K562 (cell line): ENCODE measurements at regions not wholly inside any gene's neighbourhood (a gene's known extent, or its start where the extent isn't known, plus 50 kb on each side); places are given as distances from the start of the nearest gene placed in this dataset.

Experiments used
- EGR1 ChIP-seq: fragments of 450-650 bp; conservative IDR thresholded peaks from 2 replicates; pipeline ENCODE4 v1.6.1; 2017; ENCODE audit warnings: mild to moderate bottlenecking
- KAT7 ChIP-seq: sonication (generic); formaldehyde crosslinking; IDR thresholded peaks from 2 replicates; pipeline ENCODE4 v1.8.0; 2022; ENCODE audit warnings: missing genetic modification reagents, mild to moderate bottlenecking, borderline replicate concordance
- KDM1A ChIP-seq, 2 experiments: fragments of 450-650 bp; IDR thresholded peaks; 2 replicates each; pipeline ENCODE4 v1.6.1; 2016; ENCODE audit warnings: mild to moderate bottlenecking in 2 of 2
- NRF1 ChIP-seq, 2 experiments: fragments of 450-650 bp; IDR thresholded peaks in 1 of 2; conservative IDR thresholded peaks in 1 of 2; 2 replicates each; pipeline ENCODE4 v1.6.1; 2014; ENCODE audit warnings: mild to moderate bottlenecking in 2 of 2
- PTBP1 ChIP-seq: fragments of 200-400 bp; formaldehyde crosslinking; IDR thresholded peaks from 2 replicates; pipeline ENCODE4 v1.6.1; 2017; ENCODE audit warnings: low read depth, low read length
- RBM25 ChIP-seq: fragments of 200-400 bp; formaldehyde crosslinking; IDR thresholded peaks from 2 replicates; pipeline ENCODE4 v1.6.1; 2018; ENCODE audit warnings: low read length, low read depth, moderate library complexity; ENCODE audit not compliant: severe bottlenecking
- ZC3H11A ChIP-seq: IDR thresholded peaks from 2 replicates; pipeline ENCODE4 v1.6.1; 2012; ENCODE audit warnings: low read depth, low read length, improper control_type of control experiment
- ZNF224 ChIP-seq: sonication (generic); formaldehyde crosslinking; IDR thresholded peaks from 2 replicates; pipeline ENCODE4 v1.8.0; 2022; ENCODE audit warnings: mild to moderate bottlenecking, missing genetic modification reagents
- ZNF444 ChIP-seq: fragments of 250-450 bp; sonication (Bioruptor Pico); IDR thresholded peaks from 2 replicates; pipeline ENCODE4 v1.4.0; 2020; ENCODE audit warnings: mild to moderate bottlenecking, moderate library complexity
- TF ChIP-seq, protein P1 (sequence below), 2 experiments: fragments of 450-650 bp in 1 of 2; sonication (generic) in 1 of 2; formaldehyde crosslinking; conservative IDR thresholded peaks; 2 replicates each; pipeline versions ENCODE4 v1.4.0 to v1.8.1; 2020 to 2022; ENCODE audit warnings: mild to moderate bottlenecking in 1 of 2, missing genetic modification reagents in 1 of 2
- TF ChIP-seq, protein P2 (sequence below): fragments of 200-400 bp; formaldehyde crosslinking; IDR thresholded peaks from 2 replicates; pipeline ENCODE4 v1.6.1; 2017; ENCODE audit warnings: mild to moderate bottlenecking, low read depth, low read length, moderate library complexity
- TF ChIP-seq, protein P3 (sequence below): fragments of 200-800 bp; sonication (Bioruptor generic); IDR thresholded peaks from 2 replicates; pipeline ENCODE4 v1.6.1; 2016; ENCODE audit warnings: missing genetic modification characterization, missing compliant biosample characterization
- TF ChIP-seq, protein P4 (sequence below): sonication (generic); formaldehyde crosslinking; IDR thresholded peaks from 2 replicates; pipeline ENCODE4 v1.8.0; 2022; ENCODE audit warnings: missing genetic modification reagents, mild to moderate bottlenecking, moderate library complexity, borderline replicate concordance
- TF ChIP-seq, protein P5 (sequence below): sonication (generic); formaldehyde crosslinking; IDR thresholded peaks from 2 replicates; pipeline ENCODE4 v1.8.1; 2022; ENCODE audit warnings: missing genetic modification reagents

DNA sequence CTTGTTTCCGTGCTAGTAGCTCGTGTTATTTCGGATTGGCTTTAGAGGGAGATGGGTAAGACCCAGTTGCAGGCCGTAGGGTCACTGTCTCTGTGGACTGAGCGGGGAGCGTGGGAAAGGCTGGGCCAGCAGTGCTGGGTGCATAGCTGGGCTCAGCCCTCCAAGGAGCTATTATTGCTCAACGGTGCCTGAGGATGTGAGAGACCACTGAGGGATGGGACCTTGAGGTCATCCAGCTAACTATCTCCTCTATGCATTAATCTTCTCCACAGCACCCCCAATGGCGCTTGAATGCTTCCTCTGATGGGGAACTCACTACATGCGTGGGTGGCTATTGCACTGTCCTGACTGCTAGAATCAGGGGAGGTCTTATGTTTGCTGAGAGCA, 126.1 kb upstream of the FOXF1 start (continued):
- TF ChIP-seq KDM1A (IDR thresholded peaks at IDR 0.05) (0 out of 4 replicates have a peak, but pooled peaks of 1 of the 2 experiments have one; percentile 7), EGR1 (peak; percentile 60), KAT7 (CRISPR knock-in tag) (no peak), ZNF224 (CRISPR knock-in tag) (no peak), RBM25 (peak; percentile 52), ZC3H11A (no peak), NRF1 (conservative IDR thresholded peaks at IDR 0.05 in 1 of 2, IDR thresholded peaks at IDR 0.05 in 1 of 2) (no peak), ZNF444 (CRISPR knock-in tag) (no peak), PTBP1 (no peak)
- TF ChIP-seq, protein P1, sequence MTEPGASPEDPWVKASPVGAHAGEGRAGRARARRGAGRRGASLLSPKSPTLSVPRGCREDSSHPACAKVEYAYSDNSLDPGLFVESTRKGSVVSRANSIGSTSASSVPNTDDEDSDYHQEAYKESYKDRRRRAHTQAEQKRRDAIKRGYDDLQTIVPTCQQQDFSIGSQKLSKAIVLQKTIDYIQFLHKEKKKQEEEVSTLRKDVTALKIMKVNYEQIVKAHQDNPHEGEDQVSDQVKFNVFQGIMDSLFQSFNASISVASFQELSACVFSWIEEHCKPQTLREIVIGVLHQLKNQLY (CRISPR knock-in tag; conservative IDR thresholded peaks at IDR 0.05): no peak
- TF ChIP-seq, protein P2, sequence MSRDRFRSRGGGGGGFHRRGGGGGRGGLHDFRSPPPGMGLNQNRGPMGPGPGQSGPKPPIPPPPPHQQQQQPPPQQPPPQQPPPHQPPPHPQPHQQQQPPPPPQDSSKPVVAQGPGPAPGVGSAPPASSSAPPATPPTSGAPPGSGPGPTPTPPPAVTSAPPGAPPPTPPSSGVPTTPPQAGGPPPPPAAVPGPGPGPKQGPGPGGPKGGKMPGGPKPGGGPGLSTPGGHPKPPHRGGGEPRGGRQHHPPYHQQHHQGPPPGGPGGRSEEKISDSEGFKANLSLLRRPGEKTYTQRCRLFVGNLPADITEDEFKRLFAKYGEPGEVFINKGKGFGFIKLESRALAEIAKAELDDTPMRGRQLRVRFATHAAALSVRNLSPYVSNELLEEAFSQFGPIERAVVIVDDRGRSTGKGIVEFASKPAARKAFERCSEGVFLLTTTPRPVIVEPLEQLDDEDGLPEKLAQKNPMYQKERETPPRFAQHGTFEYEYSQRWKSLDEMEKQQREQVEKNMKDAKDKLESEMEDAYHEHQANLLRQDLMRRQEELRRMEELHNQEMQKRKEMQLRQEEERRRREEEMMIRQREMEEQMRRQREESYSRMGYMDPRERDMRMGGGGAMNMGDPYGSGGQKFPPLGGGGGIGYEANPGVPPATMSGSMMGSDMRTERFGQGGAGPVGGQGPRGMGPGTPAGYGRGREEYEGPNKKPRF: no peak
- TF ChIP-seq, protein P3, sequence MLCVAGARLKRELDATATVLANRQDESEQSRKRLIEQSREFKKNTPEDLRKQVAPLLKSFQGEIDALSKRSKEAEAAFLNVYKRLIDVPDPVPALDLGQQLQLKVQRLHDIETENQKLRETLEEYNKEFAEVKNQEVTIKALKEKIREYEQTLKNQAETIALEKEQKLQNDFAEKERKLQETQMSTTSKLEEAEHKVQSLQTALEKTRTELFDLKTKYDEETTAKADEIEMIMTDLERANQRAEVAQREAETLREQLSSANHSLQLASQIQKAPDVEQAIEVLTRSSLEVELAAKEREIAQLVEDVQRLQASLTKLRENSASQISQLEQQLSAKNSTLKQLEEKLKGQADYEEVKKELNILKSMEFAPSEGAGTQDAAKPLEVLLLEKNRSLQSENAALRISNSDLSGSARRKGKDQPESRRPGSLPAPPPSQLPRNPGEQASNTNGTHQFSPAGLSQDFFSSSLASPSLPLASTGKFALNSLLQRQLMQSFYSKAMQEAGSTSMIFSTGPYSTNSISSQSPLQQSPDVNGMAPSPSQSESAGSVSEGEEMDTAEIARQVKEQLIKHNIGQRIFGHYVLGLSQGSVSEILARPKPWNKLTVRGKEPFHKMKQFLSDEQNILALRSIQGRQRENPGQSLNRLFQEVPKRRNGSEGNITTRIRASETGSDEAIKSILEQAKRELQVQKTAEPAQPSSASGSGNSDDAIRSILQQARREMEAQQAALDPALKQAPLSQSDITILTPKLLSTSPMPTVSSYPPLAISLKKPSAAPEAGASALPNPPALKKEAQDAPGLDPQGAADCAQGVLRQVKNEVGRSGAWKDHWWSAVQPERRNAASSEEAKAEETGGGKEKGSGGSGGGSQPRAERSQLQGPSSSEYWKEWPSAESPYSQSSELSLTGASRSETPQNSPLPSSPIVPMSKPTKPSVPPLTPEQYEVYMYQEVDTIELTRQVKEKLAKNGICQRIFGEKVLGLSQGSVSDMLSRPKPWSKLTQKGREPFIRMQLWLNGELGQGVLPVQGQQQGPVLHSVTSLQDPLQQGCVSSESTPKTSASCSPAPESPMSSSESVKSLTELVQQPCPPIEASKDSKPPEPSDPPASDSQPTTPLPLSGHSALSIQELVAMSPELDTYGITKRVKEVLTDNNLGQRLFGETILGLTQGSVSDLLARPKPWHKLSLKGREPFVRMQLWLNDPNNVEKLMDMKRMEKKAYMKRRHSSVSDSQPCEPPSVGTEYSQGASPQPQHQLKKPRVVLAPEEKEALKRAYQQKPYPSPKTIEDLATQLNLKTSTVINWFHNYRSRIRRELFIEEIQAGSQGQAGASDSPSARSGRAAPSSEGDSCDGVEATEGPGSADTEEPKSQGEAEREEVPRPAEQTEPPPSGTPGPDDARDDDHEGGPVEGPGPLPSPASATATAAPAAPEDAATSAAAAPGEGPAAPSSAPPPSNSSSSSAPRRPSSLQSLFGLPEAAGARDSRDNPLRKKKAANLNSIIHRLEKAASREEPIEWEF (CRISPR knock-in tag): no peak
- TF ChIP-seq, protein P4, sequence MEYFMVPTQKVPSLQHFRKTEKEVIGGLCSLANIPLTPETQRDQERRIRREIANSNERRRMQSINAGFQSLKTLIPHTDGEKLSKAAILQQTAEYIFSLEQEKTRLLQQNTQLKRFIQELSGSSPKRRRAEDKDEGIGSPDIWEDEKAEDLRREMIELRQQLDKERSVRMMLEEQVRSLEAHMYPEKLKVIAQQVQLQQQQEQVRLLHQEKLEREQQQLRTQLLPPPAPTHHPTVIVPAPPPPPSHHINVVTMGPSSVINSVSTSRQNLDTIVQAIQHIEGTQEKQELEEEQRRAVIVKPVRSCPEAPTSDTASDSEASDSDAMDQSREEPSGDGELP (CRISPR knock-in tag): no peak
- TF ChIP-seq, protein P5, sequence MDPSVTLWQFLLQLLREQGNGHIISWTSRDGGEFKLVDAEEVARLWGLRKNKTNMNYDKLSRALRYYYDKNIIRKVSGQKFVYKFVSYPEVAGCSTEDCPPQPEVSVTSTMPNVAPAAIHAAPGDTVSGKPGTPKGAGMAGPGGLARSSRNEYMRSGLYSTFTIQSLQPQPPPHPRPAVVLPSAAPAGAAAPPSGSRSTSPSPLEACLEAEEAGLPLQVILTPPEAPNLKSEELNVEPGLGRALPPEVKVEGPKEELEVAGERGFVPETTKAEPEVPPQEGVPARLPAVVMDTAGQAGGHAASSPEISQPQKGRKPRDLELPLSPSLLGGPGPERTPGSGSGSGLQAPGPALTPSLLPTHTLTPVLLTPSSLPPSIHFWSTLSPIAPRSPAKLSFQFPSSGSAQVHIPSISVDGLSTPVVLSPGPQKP (CRISPR knock-in tag): no peak
- TF ChIP-seq, all 486 proteins: peak for 4
